ENCODE measurements at regions not wholly inside any gene's neighbourhood (a gene's known extent, or its start where the extent isn't known, plus 50 kb on each side); places are given as distances from the start of the nearest gene placed in this dataset.

DNA sequence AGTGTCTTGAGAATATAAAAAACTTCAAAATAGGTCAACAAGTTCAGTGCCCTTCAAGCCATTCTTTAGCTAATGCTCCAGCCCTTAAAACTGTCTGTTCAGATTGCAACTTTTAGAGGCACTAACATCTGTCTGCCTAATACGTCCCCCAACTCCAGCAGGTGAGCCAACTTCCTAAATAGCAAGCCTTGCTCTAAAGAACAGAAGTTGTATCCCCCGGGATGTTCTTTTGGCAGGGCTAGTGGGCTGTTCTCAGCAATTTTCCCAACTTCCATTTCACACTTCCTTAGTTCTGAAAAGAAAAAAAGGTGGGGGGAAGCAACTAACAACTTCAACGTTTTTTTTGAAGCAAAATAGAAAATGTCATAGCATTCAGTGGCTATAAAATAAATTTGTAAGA is 290.0 kb upstream of the PTCHD4 start:
- WGBS = 47% methylated on average over 3 of the region's 3 CpGs
- no peaks in the 10 kb centered on the region for H3K36me3 ChIP-seq (ENCODE audit: control insufficient read depth in 4 of 4, insufficient read depth in 3 of 4, low read depth in 1 of 4, low read length in 3 of 4)
- peaks cover 0 to 6% (median 2%) of the 10 kb centered on the region in 4 donors for H3K9me3 ChIP-seq (ENCODE audit: control insufficient read depth in 4 of 4, low read length in 3 of 4)
- TF ChIP-seq FOXA1 (IDR thresholded peaks at IDR 0.05) (no peak), REST (IDR thresholded peaks at IDR 0.05) (no peak), TAF1 (conservative IDR thresholded peaks at IDR 0.05) (no peak), YY1 (IDR thresholded peaks at IDR 0.05) (no peak), NR2F2 (IDR thresholded peaks at IDR 0.05) (no peak), GABPA (IDR thresholded peaks at IDR 0.05 in 1 of 2, conservative IDR thresholded peaks at IDR 0.05 in 1 of 2) (no peak), CTCF (IDR thresholded peaks at IDR 0.05; ENCODE audit: low read depth, low read length, missing input control) (no peak), EGR1 (IDR thresholded peaks at IDR 0.05; ENCODE audit: low read depth in 2 of 2) (no peak), FOXA2 (IDR thresholded peaks at IDR 0.05) (no peak), RXRA (IDR thresholded peaks at IDR 0.05) (no peak), HNF4G (IDR thresholded peaks at IDR 0.05) (no peak), SP1 (IDR thresholded peaks at IDR 0.05) (no peak), MAX (IDR thresholded peaks at IDR 0.05) (no peak), HNF4A (conservative IDR thresholded peaks at IDR 0.05) (no peak), RAD21 (IDR thresholded peaks at IDR 0.05) (no peak), JUND (IDR thresholded peaks at IDR 0.05) (no peak)
- TF ChIP-seq, protein P1, sequence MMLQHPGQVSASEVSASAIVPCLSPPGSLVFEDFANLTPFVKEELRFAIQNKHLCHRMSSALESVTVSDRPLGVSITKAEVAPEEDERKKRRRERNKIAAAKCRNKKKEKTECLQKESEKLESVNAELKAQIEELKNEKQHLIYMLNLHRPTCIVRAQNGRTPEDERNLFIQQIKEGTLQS (IDR thresholded peaks at IDR 0.05) = no peak
- TF ChIP-seq, protein P2, sequence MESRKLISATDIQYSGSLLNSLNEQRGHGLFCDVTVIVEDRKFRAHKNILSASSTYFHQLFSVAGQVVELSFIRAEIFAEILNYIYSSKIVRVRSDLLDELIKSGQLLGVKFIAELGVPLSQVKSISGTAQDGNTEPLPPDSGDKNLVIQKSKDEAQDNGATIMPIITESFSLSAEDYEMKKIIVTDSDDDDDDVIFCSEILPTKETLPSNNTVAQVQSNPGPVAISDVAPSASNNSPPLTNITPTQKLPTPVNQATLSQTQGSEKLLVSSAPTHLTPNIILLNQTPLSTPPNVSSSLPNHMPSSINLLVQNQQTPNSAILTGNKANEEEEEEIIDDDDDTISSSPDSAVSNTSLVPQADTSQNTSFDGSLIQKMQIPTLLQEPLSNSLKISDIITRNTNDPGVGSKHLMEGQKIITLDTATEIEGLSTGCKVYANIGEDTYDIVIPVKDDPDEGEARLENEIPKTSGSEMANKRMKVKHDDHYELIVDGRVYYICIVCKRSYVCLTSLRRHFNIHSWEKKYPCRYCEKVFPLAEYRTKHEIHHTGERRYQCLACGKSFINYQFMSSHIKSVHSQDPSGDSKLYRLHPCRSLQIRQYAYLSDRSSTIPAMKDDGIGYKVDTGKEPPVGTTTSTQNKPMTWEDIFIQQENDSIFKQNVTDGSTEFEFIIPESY (IDR thresholded peaks at IDR 0.05) = no peak
- DNase-seq (ENCODE audit: low spot score) = no peak
- no peaks in the 10 kb centered on the region for H3K4me1 ChIP-seq (ENCODE audit: control insufficient read depth in 4 of 4, insufficient read depth in 4 of 4, low read length in 3 of 4)
- no peak overlapping the region for H3K9ac ChIP-seq (ENCODE audit: low read depth in 1 of 2, low read length in 2 of 2)
- no peak overlapping the region for H3K27ac ChIP-seq (ENCODE audit: low read depth in 1 of 2, low read length in 2 of 2)
- no peaks in the 10 kb centered on the region for H3K27me3 ChIP-seq (ENCODE audit: control insufficient read depth in 4 of 4, insufficient read depth in 4 of 4, low read length in 3 of 4)
- no peak overlapping the region for H3K4me3 ChIP-seq (ENCODE audit: low read depth in 1 of 3, low read length in 3 of 3)

Data from liver (tissue), 8 donors.